Thoracic aorta (tissue), 2 donors: ENCODE measurements at regions not wholly inside any gene's neighbourhood (a gene's known extent, or its start where the extent isn't known, plus 50 kb on each side); places are given as distances from the start of the nearest gene placed in this dataset.

Experiments
- ATAC-seq: fragments of 150-250 bp; one replicate; pipeline ENCODE4 v1.8.0; 2017; ENCODE audit warnings: low read depth; ENCODE audit not compliant: insufficient number of reproducible peaks, low FRiP score
- DNase-seq: peaks from one replicate; pipeline ENCODE4 v3.0.0-alpha.2; 2020; ENCODE audit warnings: low spot score
- H3K27ac ChIP-seq, 2 donors: fragments of 200-600 bp; sonication (generic); 1 replicate in 1 of 2; 2 replicates in 1 of 2; pipeline ENCODE4 v1.5.1; 2016; ENCODE audit warnings: mild to moderate bottlenecking in 2 of 2, moderate library complexity in 2 of 2
- H3K27me3 ChIP-seq: fragments of 200-600 bp; sonication (generic); replicated peaks from 2 replicates; pipeline ENCODE4 v1.6.0; 2016; ENCODE audit warnings: mild to moderate bottlenecking; ENCODE audit not compliant: insufficient read depth
- H3K36me3 ChIP-seq: fragments of 200-600 bp; sonication (generic); one replicate; pipeline ENCODE4 v1.5.1; 2016
- H3K4me1 ChIP-seq, 2 donors: fragments of 200-600 bp; sonication (generic); 1 replicate in 1 of 2; 2 replicates in 1 of 2; pipeline versions ENCODE4 v1.5.1 to v1.6.0; 2016; ENCODE audit warnings: low read depth in 2 of 2, mild to moderate bottlenecking in 1 of 2; ENCODE audit not compliant: control insufficient read depth in 1 of 2
- H3K4me3 ChIP-seq: fragments of 200-600 bp; sonication (generic); 2 replicates; pipeline ENCODE4 v1.5.1; 2016; ENCODE audit warnings: mild to moderate bottlenecking
- H3K9me3 ChIP-seq: fragments of 200-600 bp; sonication (generic); 2 replicates; pipeline ENCODE4 v1.5.1; 2016
- CTCF ChIP-seq: fragments of 200-600 bp; sonication (generic); IDR thresholded peaks from one replicate; pipeline ENCODE4 v1.5.1; 2019; ENCODE audit warnings: antibody characterized with exemption

- H3K27me3 ChIP-seq, result no peaks in the 10 kb centered on the region
- no peak overlapping the region for H3K4me3 ChIP-seq
- no peaks in the 10 kb centered on the region for H3K9me3 ChIP-seq
- H3K36me3 ChIP-seq, result no peaks in the 10 kb centered on the region
- no peaks in the 10 kb centered on the region for H3K4me1 ChIP-seq
- no peak overlapping the region for H3K27ac ChIP-seq
- no peak for TF ChIP-seq CTCF
- DNase-seq (no peak), ATAC-seq (no peak)
These were observed 93.0 kb downstream of the GEMIN8 start for GRCh38 chrX:13936521-13937225.

- DNase-seq (no peak), ATAC-seq (no peak)
- H3K36me3 ChIP-seq, result no peaks in the 10 kb centered on the region
- TF ChIP-seq CTCF, result no peak
- H3K9me3 ChIP-seq, result no peaks in the 10 kb centered on the region
- H3K4me3 ChIP-seq, result no peak overlapping the region
- H3K27ac ChIP-seq, result no peak overlapping the region
- no peaks in the 10 kb centered on the region for H3K4me1 ChIP-seq
- H3K27me3 ChIP-seq, result no peaks in the 10 kb centered on the region
These were observed 95.0 kb downstream of the GEMIN8 start for GRCh38 chrX:13934731-13935130.

GRCh38 chrX:13933851-13934250, 95.8 kb downstream of the GEMIN8 start:
- DNase-seq (no peak), ATAC-seq (no peak)
- no peak overlapping the region for H3K27ac ChIP-seq
- H3K36me3 ChIP-seq, result no peaks in the 10 kb centered on the region
- no peak for TF ChIP-seq CTCF
- no peaks in the 10 kb centered on the region for H3K4me1 ChIP-seq
- no peak overlapping the region for H3K4me3 ChIP-seq
- H3K9me3 ChIP-seq, result no peaks in the 10 kb centered on the region
- no peaks in the 10 kb centered on the region for H3K27me3 ChIP-seq

- Histone ChIP-seq H3K36me3 (no peaks in the 10 kb centered on the region), H3K9me3 (no peaks in the 10 kb centered on the region), H3K27me3 (no peaks in the 10 kb centered on the region), H3K27ac (no peak overlapping the region), H3K4me1 (no peaks in the 10 kb centered on the region), H3K4me3 (no peak overlapping the region)
- ATAC-seq (no peak), DNase-seq (no peak)
- TF ChIP-seq CTCF, result no peak
These were observed 96.3 kb downstream of the GEMIN8 start for GRCh38 chrX:13933352-13933751.

GRCh38 chrX:13932416-13932815, 97.3 kb downstream of the GEMIN8 start:
- Histone ChIP-seq H3K9me3 (no peaks in the 10 kb centered on the region), H3K27ac (no peak overlapping the region), H3K4me1 (no peaks in the 10 kb centered on the region), H3K36me3 (no peaks in the 10 kb centered on the region), H3K4me3 (no peak overlapping the region), H3K27me3 (no peaks in the 10 kb centered on the region)
- DNase-seq (no peak), ATAC-seq (no peak)
- no peak for TF ChIP-seq CTCF
